ENCODE measurements at regions not wholly inside any gene's neighbourhood (a gene's known extent, or its start where the extent isn't known, plus 50 kb on each side); places are given as distances from the start of the nearest gene placed in this dataset.

GRCh38 chr2:41962922-41963622 lies 84.7 kb upstream of the PKDCC start:
- Histone ChIP-seq H3K27ac (ENCODE audit: low read depth, low read length) (no peak overlapping the region), H3K4me3 (ENCODE audit: low read depth in 1 of 2, low read length in 2 of 2) (no peak overlapping the region), H3K27me3 (ENCODE audit: control insufficient read depth in 1 of 2, insufficient read depth in 2 of 2, low read length in 2 of 2) (no peaks in the 10 kb centered on the region), H3K9me3 (ENCODE audit: control insufficient read depth in 1 of 2, low read length in 2 of 2) (no peaks in the 10 kb centered on the region), H3K9ac (ENCODE audit: low read depth in 1 of 2, low read length in 2 of 2) (peak overlapping the region in 1 of 2 donors; percentile 32), H3K4me1 (ENCODE audit: control insufficient read depth in 1 of 2, insufficient read depth in 2 of 2, low read length in 2 of 2) (peaks cover 42 to 51% of the 10 kb centered on the region in 2 donors), H3K36me3 (ENCODE audit: control insufficient read depth in 1 of 2, insufficient read depth in 2 of 2, low read length in 2 of 2) (no peaks in the 10 kb centered on the region)

- no peak overlapping the region for H3K27ac ChIP-seq (ENCODE audit: low read depth, low read length)
- H3K9ac ChIP-seq (ENCODE audit: low read depth in 1 of 2, low read length in 2 of 2), result peak overlapping the region in 1 of 2 donors; percentile 32
- no peaks in the 10 kb centered on the region for H3K27me3 ChIP-seq (ENCODE audit: control insufficient read depth in 1 of 2, insufficient read depth in 2 of 2, low read length in 2 of 2)
- no peaks in the 10 kb centered on the region for H3K9me3 ChIP-seq (ENCODE audit: control insufficient read depth in 1 of 2, low read length in 2 of 2)
- H3K4me1 ChIP-seq (ENCODE audit: control insufficient read depth in 1 of 2, insufficient read depth in 2 of 2, low read length in 2 of 2), result peaks cover 45 to 56% of the 10 kb centered on the region in 2 donors
- no peaks in the 10 kb centered on the region for H3K36me3 ChIP-seq (ENCODE audit: control insufficient read depth in 1 of 2, insufficient read depth in 2 of 2, low read length in 2 of 2)
- H3K4me3 ChIP-seq (ENCODE audit: low read depth in 1 of 2, low read length in 2 of 2), result peak overlapping the region in 1 of 2 donors; percentile 28
These were observed 83.9 kb upstream of the PKDCC start for GRCh38 chr2:41963661-41964525.

- Histone ChIP-seq H3K9me3 (ENCODE audit: control insufficient read depth in 1 of 2, low read length in 2 of 2) (no peaks in the 10 kb centered on the region), H3K27ac (ENCODE audit: low read depth, low read length) (no peak overlapping the region), H3K4me1 (ENCODE audit: control insufficient read depth in 1 of 2, insufficient read depth in 2 of 2, low read length in 2 of 2) (peaks cover 45 to 58% of the 10 kb centered on the region in 2 donors), H3K9ac (ENCODE audit: low read depth in 1 of 2, low read length in 2 of 2) (no peak overlapping the region), H3K27me3 (ENCODE audit: control insufficient read depth in 1 of 2, insufficient read depth in 2 of 2, low read length in 2 of 2) (no peaks in the 10 kb centered on the region), H3K36me3 (ENCODE audit: control insufficient read depth in 1 of 2, insufficient read depth in 2 of 2, low read length in 2 of 2) (no peaks in the 10 kb centered on the region), H3K4me3 (ENCODE audit: low read depth in 1 of 2, low read length in 2 of 2) (peak overlapping the region in 1 of 2 donors; percentile 8)
These were observed 82.5 kb upstream of the PKDCC start for GRCh38 chr2:41965173-41965908.

- Histone ChIP-seq H3K4me1 (ENCODE audit: control insufficient read depth in 1 of 2, insufficient read depth in 2 of 2, low read length in 2 of 2) (peaks cover 45 to 58% of the 10 kb centered on the region in 2 donors), H3K27me3 (ENCODE audit: control insufficient read depth in 1 of 2, insufficient read depth in 2 of 2, low read length in 2 of 2) (no peaks in the 10 kb centered on the region), H3K27ac (ENCODE audit: low read depth, low read length) (no peak overlapping the region)
These were observed 81.9 kb upstream of the PKDCC start for GRCh38 chr2:41965909-41966295.

GRCh38 chr2:41966431-41966893 lies 81.4 kb upstream of the PKDCC start:
- H3K4me1 ChIP-seq (ENCODE audit: control insufficient read depth in 1 of 2, insufficient read depth in 2 of 2, low read length in 2 of 2), result peaks cover 45 to 58% of the 10 kb centered on the region in 2 donors

More at GRCh38 chr2:41965909-41966295, 81.9 kb upstream of the PKDCC start:
- H3K36me3 ChIP-seq (ENCODE audit: control insufficient read depth in 1 of 2, insufficient read depth in 2 of 2, low read length in 2 of 2), result no peaks in the 10 kb centered on the region
- H3K4me3 ChIP-seq (ENCODE audit: low read depth in 1 of 2, low read length in 2 of 2), result peak overlapping the region in 1 of 2 donors; percentile 8
- no peak overlapping the region for H3K9ac ChIP-seq (ENCODE audit: low read depth in 1 of 2, low read length in 2 of 2)
- no peaks in the 10 kb centered on the region for H3K9me3 ChIP-seq (ENCODE audit: control insufficient read depth in 1 of 2, low read length in 2 of 2)

GRCh38 chr2:41966920-41967319 lies 80.9 kb upstream of the PKDCC start:
- Histone ChIP-seq H3K9ac (ENCODE audit: low read depth in 1 of 2, low read length in 2 of 2) (peak overlapping the region in 1 of 2 donors; percentile 15), H3K4me3 (ENCODE audit: low read depth in 1 of 2, low read length in 2 of 2) (no peak overlapping the region)

More at GRCh38 chr2:41966431-41966893, 81.4 kb upstream of the PKDCC start:
- H3K27ac ChIP-seq (ENCODE audit: low read depth, low read length), result no peak overlapping the region
- peak overlapping the region in 1 of 2 donors; percentile 15 for H3K9ac ChIP-seq (ENCODE audit: low read depth in 1 of 2, low read length in 2 of 2)
- no peaks in the 10 kb centered on the region for H3K36me3 ChIP-seq (ENCODE audit: control insufficient read depth in 1 of 2, insufficient read depth in 2 of 2, low read length in 2 of 2)
- H3K9me3 ChIP-seq (ENCODE audit: control insufficient read depth in 1 of 2, low read length in 2 of 2), result no peaks in the 10 kb centered on the region
- no peaks in the 10 kb centered on the region for H3K27me3 ChIP-seq (ENCODE audit: control insufficient read depth in 1 of 2, insufficient read depth in 2 of 2, low read length in 2 of 2)
- H3K4me3 ChIP-seq (ENCODE audit: low read depth in 1 of 2, low read length in 2 of 2), result no peak overlapping the region

GRCh38 chr2:41967476-41968181 lies 80.2 kb upstream of the PKDCC start:
- Histone ChIP-seq H3K9me3 (ENCODE audit: control insufficient read depth in 1 of 2, low read length in 2 of 2) (no peaks in the 10 kb centered on the region), H3K36me3 (ENCODE audit: control insufficient read depth in 1 of 2, insufficient read depth in 2 of 2, low read length in 2 of 2) (no peaks in the 10 kb centered on the region), H3K4me1 (ENCODE audit: control insufficient read depth in 1 of 2, insufficient read depth in 2 of 2, low read length in 2 of 2) (peaks cover 45 to 58% of the 10 kb centered on the region in 2 donors), H3K4me3 (ENCODE audit: low read depth in 1 of 2, low read length in 2 of 2) (no peak overlapping the region), H3K27me3 (ENCODE audit: control insufficient read depth in 1 of 2, insufficient read depth in 2 of 2, low read length in 2 of 2) (no peaks in the 10 kb centered on the region), H3K9ac (ENCODE audit: low read depth in 1 of 2, low read length in 2 of 2) (no peak overlapping the region), H3K27ac (ENCODE audit: low read depth, low read length) (no peak overlapping the region)

More at GRCh38 chr2:41966920-41967319, 80.9 kb upstream of the PKDCC start:
- peaks cover 45 to 58% of the 10 kb centered on the region in 2 donors for H3K4me1 ChIP-seq (ENCODE audit: control insufficient read depth in 1 of 2, insufficient read depth in 2 of 2, low read length in 2 of 2)
- no peaks in the 10 kb centered on the region for H3K9me3 ChIP-seq (ENCODE audit: control insufficient read depth in 1 of 2, low read length in 2 of 2)
- no peaks in the 10 kb centered on the region for H3K36me3 ChIP-seq (ENCODE audit: control insufficient read depth in 1 of 2, insufficient read depth in 2 of 2, low read length in 2 of 2)
- no peaks in the 10 kb centered on the region for H3K27me3 ChIP-seq (ENCODE audit: control insufficient read depth in 1 of 2, insufficient read depth in 2 of 2, low read length in 2 of 2)
- H3K27ac ChIP-seq (ENCODE audit: low read depth, low read length), result no peak overlapping the region

- no peaks in the 10 kb centered on the region for H3K36me3 ChIP-seq (ENCODE audit: control insufficient read depth in 1 of 2, insufficient read depth in 2 of 2, low read length in 2 of 2)
- no peak overlapping the region for H3K9ac ChIP-seq (ENCODE audit: low read depth in 1 of 2, low read length in 2 of 2)
- no peak overlapping the region for H3K4me3 ChIP-seq (ENCODE audit: low read depth in 1 of 2, low read length in 2 of 2)
- H3K4me1 ChIP-seq (ENCODE audit: control insufficient read depth in 1 of 2, insufficient read depth in 2 of 2, low read length in 2 of 2), result peaks cover 45 to 55% of the 10 kb centered on the region in 2 donors
- no peaks in the 10 kb centered on the region for H3K9me3 ChIP-seq (ENCODE audit: control insufficient read depth in 1 of 2, low read length in 2 of 2)
- no peak overlapping the region for H3K27ac ChIP-seq (ENCODE audit: low read depth, low read length)
- H3K27me3 ChIP-seq (ENCODE audit: control insufficient read depth in 1 of 2, insufficient read depth in 2 of 2, low read length in 2 of 2), result no peaks in the 10 kb centered on the region
These were observed 79.6 kb upstream of the PKDCC start for GRCh38 chr2:41968182-41968578.

GRCh38 chr2:41970988-41971660 lies 76.7 kb upstream of the PKDCC start:
- H3K36me3 ChIP-seq (ENCODE audit: control insufficient read depth in 1 of 2, insufficient read depth in 2 of 2, low read length in 2 of 2), result no peaks in the 10 kb centered on the region
- no peaks in the 10 kb centered on the region for H3K27me3 ChIP-seq (ENCODE audit: control insufficient read depth in 1 of 2, insufficient read depth in 2 of 2, low read length in 2 of 2)
- H3K4me3 ChIP-seq (ENCODE audit: low read depth in 1 of 2, low read length in 2 of 2), result no peak overlapping the region
- no peak overlapping the region for H3K27ac ChIP-seq (ENCODE audit: low read depth, low read length)
- H3K4me1 ChIP-seq (ENCODE audit: control insufficient read depth in 1 of 2, insufficient read depth in 2 of 2, low read length in 2 of 2), result peaks cover 18 to 25% of the 10 kb centered on the region in 2 donors
- no peak overlapping the region for H3K9ac ChIP-seq (ENCODE audit: low read depth in 1 of 2, low read length in 2 of 2)
- H3K9me3 ChIP-seq (ENCODE audit: control insufficient read depth in 1 of 2, low read length in 2 of 2), result no peaks in the 10 kb centered on the region
